Endothelial cell of umbilical vein (primary cell): ENCODE measurements at regions not wholly inside any gene's neighbourhood (a gene's known extent, or its start where the extent isn't known, plus 50 kb on each side); places are given as distances from the start of the nearest gene placed in this dataset.

ENCODE experiments used
- BruUV-seq: library from RNA; stranded (reverse); fragments of 400-500 nt; replicated peaks from 2 replicates; lab custom pipeline; 2021; lab: Mats Ljungman, UMichigan
- CTCF ChIA-PET: fragments of 300-600, 350-600 bp; sonication (Branson Sonifier 250); formaldehyde crosslinking; loops from one replicate; lab custom pipeline; 2021; ENCODE audit warnings: antibody characterized with exemption, inconsistent platforms; lab: Charles Lee
- POLR2A ChIA-PET: fragments of 300-600, 350-600 bp; sonication (Branson Sonifier 250); formaldehyde crosslinking; loops from one replicate; lab custom pipeline; 2021; ENCODE audit warnings: antibody characterized with exemption, inconsistent platforms; lab: Charles Lee
- DNase-seq: peaks from one replicate; pipeline ENCODE4 v3.0.0-alpha.2; 2011; ENCODE audit warnings: low read depth, low spot score
- FAIRE-seq: peaks from 2 replicates; lab custom pipeline; 2011; peaks lifted over from hg19 to GRCh38; lab: Jason Lieb, UNC
- H2AFZ ChIP-seq: 2 replicates; pipeline ENCODE4 v1.6.0; 2012; ENCODE audit warnings: low read depth, low read length, control low read depth, inconsistent platforms
- H3K27ac ChIP-seq: 2 replicates; pipeline ENCODE4 v1.5.1; 2011; ENCODE audit warnings: low read depth, mild to moderate bottlenecking, control low read depth, low read length, moderate library complexity; ENCODE audit not compliant: insufficient read depth
- H3K27me3 ChIP-seq, 2 experiments: 2 replicates each; pipeline versions ENCODE4 v1.6.0 to v1.6.1; 2011; ENCODE audit warnings: low read length in 2 of 2, mixed read lengths in 1 of 2; ENCODE audit not compliant: control insufficient read depth in 2 of 2, insufficient read depth in 2 of 2
- H3K36me3 ChIP-seq, 2 experiments: 2 replicates in 1 of 2; 3 replicates in 1 of 2; pipeline ENCODE4 v1.5.1; 2011; ENCODE audit warnings: low read length in 2 of 2, mild to moderate bottlenecking in 1 of 2, moderate library complexity in 1 of 2; ENCODE audit not compliant: control insufficient read depth in 2 of 2, insufficient read depth in 2 of 2; ENCODE audit errors: extremely low read depth in 1 of 2
- H3K4me1 ChIP-seq: 3 replicates; pipeline ENCODE4 v1.5.1; 2011; ENCODE audit warnings: mild to moderate bottlenecking, low read length; ENCODE audit not compliant: control insufficient read depth, insufficient read depth; ENCODE audit errors: extremely low read depth
- H3K4me2 ChIP-seq: 2 replicates; pipeline ENCODE4 v1.6.1; 2011; ENCODE audit warnings: low read length, control low read depth, mixed read lengths; ENCODE audit not compliant: insufficient read depth
- H3K4me3 ChIP-seq, 3 experiments: fragments of 200-600 bp in 1 of 3; sonication (generic), shearing (Covaris generic) in 1 of 3; replicated peaks in 1 of 3; 2 replicates each; pipeline ENCODE4 v1.5.1; 2011 to 2016; ENCODE audit warnings: control low read depth in 3 of 3, low read length in 3 of 3, mild to moderate bottlenecking in 2 of 3, inconsistent platforms in 1 of 3, low read depth in 1 of 3, moderate library complexity in 1 of 3; ENCODE audit not compliant: insufficient read depth in 1 of 3
- H3K79me2 ChIP-seq: 2 replicates; pipeline ENCODE4 v1.6.0; 2012; ENCODE audit warnings: low read length, inconsistent platforms; ENCODE audit not compliant: control insufficient read depth, insufficient read depth
- H3K9ac ChIP-seq: replicated peaks from 2 replicates; pipeline ENCODE3; 2011; ENCODE audit warnings: low read length, control low read depth; ENCODE audit not compliant: insufficient read depth; ENCODE audit errors: extremely low read depth
- H3K9me1 ChIP-seq: replicated peaks from 3 replicates; pipeline ENCODE4 v1.6.0; 2011; ENCODE audit warnings: mild to moderate bottlenecking, low read length; ENCODE audit not compliant: control insufficient read depth, insufficient read depth; ENCODE audit errors: extremely low read depth
- H3K9me3 ChIP-seq: replicated peaks from 2 replicates; pipeline ENCODE4 v1.5.1; 2012; ENCODE audit warnings: low read length, inconsistent platforms; ENCODE audit not compliant: control insufficient read depth, insufficient read depth
- H4K20me1 ChIP-seq: replicated peaks from 2 replicates; pipeline ENCODE3; 2011; ENCODE audit warnings: mild to moderate bottlenecking, low read length; ENCODE audit not compliant: control insufficient read depth, insufficient read depth; ENCODE audit errors: extremely low read depth
- EZH2 ChIP-seq: IDR thresholded peaks from 2 replicates; pipeline ENCODE4 v1.6.1; 2012; ENCODE audit warnings: borderline replicate concordance, low read depth, mild to moderate bottlenecking, moderate library complexity, low read length, inconsistent platforms; ENCODE audit not compliant: severe bottlenecking
- FOS ChIP-seq: IDR thresholded peaks from 2 replicates; pipeline ENCODE4 v1.6.1; 2011; ENCODE audit warnings: mild to moderate bottlenecking, low read length, moderate library complexity, borderline replicate concordance; ENCODE audit not compliant: insufficient read depth
- GATA2 ChIP-seq: IDR thresholded peaks from 2 replicates; pipeline ENCODE4 v1.7.0; 2011; ENCODE audit warnings: low read depth, mild to moderate bottlenecking, moderate library complexity, mixed read lengths, low read length; ENCODE audit not compliant: insufficient read length, insufficient read depth
- JUN ChIP-seq: IDR thresholded peaks from 2 replicates; pipeline ENCODE4 v1.6.1; 2011; ENCODE audit warnings: borderline replicate concordance, low read depth; ENCODE audit not compliant: insufficient read length, insufficient read depth
- MYC ChIP-seq: IDR thresholded peaks from one replicate; pipeline ENCODE4 v1.6.1; 2011; ENCODE audit warnings: mild to moderate bottlenecking, low read depth, low read length
- POLR2A ChIP-seq: IDR thresholded peaks from 2 replicates; pipeline ENCODE4 v1.6.1; 2012; ENCODE audit warnings: low read depth, mild to moderate bottlenecking, control low read depth, low read length
- POLR2AphosphoS5 ChIP-seq: IDR thresholded peaks from 2 replicates; pipeline ENCODE4 v1.6.1; 2012; ENCODE audit warnings: low read depth, mild to moderate bottlenecking, control low read depth, low read length, moderate library complexity; ENCODE audit not compliant: insufficient read depth
- dilution Hi-C: fragments of 300-500 bp; cut with MboI; formaldehyde crosslinking; loops from one replicate; pipeline ENCODE4 v1.15.0; 2019; ENCODE audit warnings: low sequenced_read_pairs; ENCODE audit not compliant: extremely low pct_ligation_motif_present
- intact Hi-C: fragments of 100-400 bp; cut with micrococcal nuclease; formaldehyde crosslinking; loops from one replicate; pipeline ENCODE4 v1.10.0; 2022
- TF ChIP-seq, protein P1 (sequence below): IDR thresholded peaks from 2 replicates; pipeline ENCODE4 v1.6.1; 2011; ENCODE audit not compliant: insufficient read depth, insufficient read length
- TF ChIP-seq, protein P2 (sequence below), 2 donors: IDR thresholded peaks; 1 replicate in 1 of 2; 2 replicates in 1 of 2; pipeline ENCODE4 v1.5.1; 2011; ENCODE audit warnings: low read length in 2 of 2, mild to moderate bottlenecking in 2 of 2, moderate library complexity in 2 of 2, control low read depth in 1 of 2, inconsistent platforms in 1 of 2, low read depth in 1 of 2; ENCODE audit not compliant: insufficient read depth in 1 of 2; ENCODE audit errors: extremely low read depth in 1 of 2

DNA sequence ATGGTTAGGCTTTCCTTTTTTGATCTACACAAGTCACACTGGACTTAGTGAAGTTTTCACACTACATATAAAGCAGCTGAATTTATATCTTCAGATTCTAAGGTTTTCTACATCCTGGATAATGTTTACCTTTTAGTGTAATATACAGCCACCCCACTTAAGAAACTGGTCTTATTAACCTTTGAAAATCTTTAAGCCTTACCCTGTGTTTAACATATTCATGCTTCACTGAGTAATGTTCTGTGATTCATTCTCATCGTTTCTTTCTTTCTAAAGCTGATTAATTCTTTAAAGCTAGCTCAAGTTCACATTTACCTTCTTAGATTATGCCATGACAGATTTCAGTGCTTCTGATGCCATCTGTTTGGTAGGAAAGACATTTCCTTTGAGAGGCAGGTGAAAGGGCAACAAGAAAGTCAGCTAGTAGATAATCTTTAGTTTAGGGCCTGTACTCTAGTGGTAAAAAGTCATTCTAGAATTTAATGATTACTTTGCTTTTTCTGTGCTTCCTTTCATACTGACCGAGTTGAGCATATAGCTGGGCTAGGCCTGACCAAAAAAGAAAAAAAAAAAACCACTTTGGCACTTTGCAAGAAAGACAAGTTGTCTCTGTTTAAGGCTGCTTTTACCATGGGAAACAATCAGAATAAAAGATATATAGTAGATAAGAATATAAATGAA lies 690.9 kb upstream of the FBXO33 start:
- no peak overlapping the region for H3K4me3 ChIP-seq
- dilution Hi-C loops = no loop called here
- H3K36me3 ChIP-seq = no peaks in the 10 kb centered on the region
- ChIA-PET CTCF (no interaction called here), POLR2A (no interaction called here)
- H3K4me2 ChIP-seq = no peak overlapping the region
- H3K27ac ChIP-seq = no peak overlapping the region
- BruUV-seq = no TSS peak
- H3K79me2 ChIP-seq = no peaks in the 10 kb centered on the region
- no peaks in the 10 kb centered on the region for H3K9me3 ChIP-seq
- no peaks in the 10 kb centered on the region for H3K9me1 ChIP-seq
- no peak overlapping the region for H3K9ac ChIP-seq
- no peak overlapping the region for H2AFZ ChIP-seq
- intact Hi-C loops = no loop called here
- H3K4me1 ChIP-seq = no peaks in the 10 kb centered on the region
- TF ChIP-seq POLR2A (no peak), MYC (no peak), POLR2AphosphoS5 (no peak), FOS (no peak), EZH2 (no peak), GATA2 (no peak), JUN (no peak)
- TF ChIP-seq, protein P1, sequence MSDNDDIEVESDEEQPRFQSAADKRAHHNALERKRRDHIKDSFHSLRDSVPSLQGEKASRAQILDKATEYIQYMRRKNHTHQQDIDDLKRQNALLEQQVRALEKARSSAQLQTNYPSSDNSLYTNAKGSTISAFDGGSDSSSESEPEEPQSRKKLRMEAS = no peak
- TF ChIP-seq, protein P2, sequence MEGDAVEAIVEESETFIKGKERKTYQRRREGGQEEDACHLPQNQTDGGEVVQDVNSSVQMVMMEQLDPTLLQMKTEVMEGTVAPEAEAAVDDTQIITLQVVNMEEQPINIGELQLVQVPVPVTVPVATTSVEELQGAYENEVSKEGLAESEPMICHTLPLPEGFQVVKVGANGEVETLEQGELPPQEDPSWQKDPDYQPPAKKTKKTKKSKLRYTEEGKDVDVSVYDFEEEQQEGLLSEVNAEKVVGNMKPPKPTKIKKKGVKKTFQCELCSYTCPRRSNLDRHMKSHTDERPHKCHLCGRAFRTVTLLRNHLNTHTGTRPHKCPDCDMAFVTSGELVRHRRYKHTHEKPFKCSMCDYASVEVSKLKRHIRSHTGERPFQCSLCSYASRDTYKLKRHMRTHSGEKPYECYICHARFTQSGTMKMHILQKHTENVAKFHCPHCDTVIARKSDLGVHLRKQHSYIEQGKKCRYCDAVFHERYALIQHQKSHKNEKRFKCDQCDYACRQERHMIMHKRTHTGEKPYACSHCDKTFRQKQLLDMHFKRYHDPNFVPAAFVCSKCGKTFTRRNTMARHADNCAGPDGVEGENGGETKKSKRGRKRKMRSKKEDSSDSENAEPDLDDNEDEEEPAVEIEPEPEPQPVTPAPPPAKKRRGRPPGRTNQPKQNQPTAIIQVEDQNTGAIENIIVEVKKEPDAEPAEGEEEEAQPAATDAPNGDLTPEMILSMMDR (IDR thresholded peaks at IDR 0.05; ENCODE audit: extremely low read depth in 1 of 2, insufficient read depth in 1 of 2, low read depth in 1 of 2, low read length in 2 of 2) = no peak
- DNase-seq (no peak), FAIRE-seq (no peak)
- H3K27me3 ChIP-seq = no peaks in the 10 kb centered on the region
- no peaks in the 10 kb centered on the region for H4K20me1 ChIP-seq
